HepG2 (cell line): ENCODE measurements at regions not wholly inside any gene's neighbourhood (a gene's known extent, or its start where the extent isn't known, plus 50 kb on each side); places are given as distances from the start of the nearest gene placed in this dataset.

Experiments
- ATAC-seq: fragments of 200-7000 bp; cut with Tn5 transposase; 3 replicates; pipeline ENCODE4 v1.9.1; 2020; ENCODE audit warnings: mild to moderate bottlenecking, moderate library complexity
- BruUV-seq: library from RNA; stranded (reverse); fragments of 400-500 nt; replicated peaks from 2 replicates; lab custom pipeline; 2021; lab: Mats Ljungman, UMichigan
- CTCF ChIA-PET: fragments of 300-600 bp; formaldehyde crosslinking; extraction: SDS; loops from one replicate; lab custom pipeline; 2021; ENCODE audit warnings: low total read pairs, inconsistent platforms, low intra/inter-chr PET ratio; lab: Yijun Ruan, JAX
- POLR2A ChIA-PET: fragments of 350-600 bp; sonication (Branson Sonifier 250); formaldehyde crosslinking; loops from one replicate; lab custom pipeline; 2020; ENCODE audit warnings: antibody characterized with exemption, inconsistent platforms; lab: Yijun Ruan, JAX
- DNase-seq: peaks from one replicate; pipeline ENCODE4 v3.0.0-alpha.2; 2015; ENCODE audit warnings: low spot score
- FAIRE-seq: peaks from 3 replicates; lab custom pipeline; 2011; peaks lifted over from hg19 to GRCh38; lab: Jason Lieb, UNC
- H2AFZ ChIP-seq: one replicate; pipeline ENCODE4 v1.6.1; 2011; ENCODE audit warnings: low read length, inconsistent platforms
- H3K27ac ChIP-seq: fragments of 300-600 bp; 3 replicates; pipeline ENCODE4 v1.8.0; 2011; ENCODE audit warnings: mixed run types, mild to moderate bottlenecking, mixed read lengths, low read length, inconsistent platforms; ENCODE audit not compliant: insufficient read depth; ENCODE audit errors: extremely low read length
- H3K27me3 ChIP-seq, 2 experiments: fragments of 200-600 bp in 1 of 2; 2 replicates in 1 of 2; 3 replicates in 1 of 2; pipeline versions ENCODE4 v1.6.0 to v1.8.0; 2011; ENCODE audit warnings: low read length in 2 of 2, mild to moderate bottlenecking in 2 of 2, moderate library complexity in 2 of 2, inconsistent platforms in 1 of 2; ENCODE audit not compliant: insufficient read depth in 2 of 2, control insufficient read depth in 1 of 2
- H3K36me3 ChIP-seq, 2 experiments: fragments of 200-600 bp in 1 of 2; replicated peaks in 1 of 2; 2 replicates in 1 of 2; 3 replicates in 1 of 2; pipeline versions ENCODE4 v1.5.1 to v1.8.0; 2011; ENCODE audit warnings: low read length in 2 of 2, inconsistent platforms in 1 of 2; ENCODE audit not compliant: insufficient read depth in 2 of 2, control insufficient read depth in 1 of 2
- H3K4me1 ChIP-seq: 2 replicates; pipeline ENCODE4 v1.5.1; 2012; ENCODE audit warnings: low read length, inconsistent platforms; ENCODE audit not compliant: insufficient read depth
- H3K4me2 ChIP-seq: 2 replicates; pipeline ENCODE4 v1.6.0; 2011; ENCODE audit warnings: low read depth, low read length, inconsistent platforms
- H3K4me3 ChIP-seq, 3 experiments: fragments of 200-600 bp in 1 of 3; sonication (generic), shearing (Covaris generic) in 1 of 3; replicated peaks in 1 of 3; 2 replicates each; pipeline ENCODE4 v1.5.1; 2011 to 2016; ENCODE audit warnings: low read length in 3 of 3, inconsistent platforms in 2 of 3, low read depth in 2 of 3, mild to moderate bottlenecking in 2 of 3, control low read depth in 1 of 3, mixed read lengths in 1 of 3; ENCODE audit not compliant: insufficient read depth in 1 of 3
- H3K79me2 ChIP-seq: one replicate; pipeline ENCODE4 v1.6.1; 2011; ENCODE audit warnings: low read length, inconsistent platforms; ENCODE audit not compliant: insufficient read depth
- H3K9ac ChIP-seq: 2 replicates; pipeline ENCODE4 v1.6.0; 2011; ENCODE audit warnings: mild to moderate bottlenecking, low read depth, low read length, inconsistent platforms; ENCODE audit not compliant: insufficient read depth
- H3K9me3 ChIP-seq: 2 replicates; pipeline ENCODE4 v1.5.1; 2012; ENCODE audit warnings: mild to moderate bottlenecking, low read length
- H4K20me1 ChIP-seq: 2 replicates; pipeline ENCODE4 v1.6.0; 2011; ENCODE audit warnings: inconsistent platforms, mild to moderate bottlenecking, low read length, moderate library complexity; ENCODE audit not compliant: insufficient read depth
- ATF2 ChIP-seq: sonication (generic); formaldehyde crosslinking; IDR thresholded peaks from 2 replicates; pipeline ENCODE4 v1.4.0; 2020; ENCODE audit warnings: missing genetic modification reagents
- CBFB ChIP-seq: sonication (generic); formaldehyde crosslinking; IDR thresholded peaks from 2 replicates; pipeline ENCODE4 v1.4.0; 2020; ENCODE audit warnings: missing genetic modification reagents
- CBX1 ChIP-seq: IDR thresholded peaks from one replicate; pipeline ENCODE4 v1.6.1; 2016; ENCODE audit warnings: antibody characterized with exemption, low read depth
- CREBL2 ChIP-seq: sonication (generic); formaldehyde crosslinking; IDR thresholded peaks from 2 replicates; pipeline ENCODE4 v1.8.1; 2023; ENCODE audit warnings: missing genetic modification reagents, mild to moderate bottlenecking, borderline replicate concordance
- CTCF ChIP-seq: sonication (generic); formaldehyde crosslinking; IDR thresholded peaks from 2 replicates; pipeline ENCODE4 v1.5.0; 2020; ENCODE audit warnings: mild to moderate bottlenecking, missing genetic modification reagents, moderate library complexity
- ELF1 ChIP-seq: sonication (generic); formaldehyde crosslinking; IDR thresholded peaks from 2 replicates; pipeline ENCODE4 v1.4.0; 2020; ENCODE audit warnings: missing genetic modification reagents
- ETV5 ChIP-seq: IDR thresholded peaks from 2 replicates; pipeline ENCODE4 v1.6.1; 2018; ENCODE audit warnings: missing biosample characterization, missing genetic modification reagents, inconsistent platforms, borderline replicate concordance
- FOSL1 ChIP-seq: sonication (generic); formaldehyde crosslinking; IDR thresholded peaks from 2 replicates; pipeline ENCODE4 v1.9.0; 2021; ENCODE audit warnings: missing genetic modification reagents, borderline replicate concordance
- IKZF4 ChIP-seq: sonication (generic); formaldehyde crosslinking; IDR thresholded peaks from 2 replicates; pipeline ENCODE4 v1.5.1; 2020; ENCODE audit warnings: borderline replicate concordance, mild to moderate bottlenecking, low read depth, missing genetic modification reagents; ENCODE audit errors: not compliant biosample characterization
- JUNB ChIP-seq: sonication (generic); formaldehyde crosslinking; IDR thresholded peaks from 2 replicates; pipeline ENCODE4 v1.8.0; 2022; ENCODE audit warnings: missing genetic modification reagents, mild to moderate bottlenecking, borderline replicate concordance
- MAX ChIP-seq: IDR thresholded peaks from 2 replicates; pipeline ENCODE4 v1.6.1; 2012; ENCODE audit warnings: inconsistent platforms
- NFE2L2 ChIP-seq: fragments of 150-350 bp; IDR thresholded peaks from 2 replicates; pipeline ENCODE4 v1.6.1; 2014; ENCODE audit warnings: low read length
- NONO ChIP-seq, 2 experiments: fragments of 450-650 bp in 1 of 2; sonication (generic) in 1 of 2; formaldehyde crosslinking in 1 of 2; IDR thresholded peaks in 1 of 2; conservative IDR thresholded peaks in 1 of 2; 2 replicates each; pipeline versions ENCODE4 v1.6.1 to v1.8.0; 2017 to 2022; ENCODE audit warnings: mild to moderate bottlenecking in 1 of 2, missing genetic modification reagents in 1 of 2, moderate library complexity in 1 of 2
- RARA ChIP-seq: IDR thresholded peaks from 2 replicates; pipeline ENCODE4 v1.6.1; 2016; ENCODE audit warnings: missing genetic modification reagents, missing compliant biosample characterization
- STAG1 ChIP-seq: sonication (generic); formaldehyde crosslinking; IDR thresholded peaks from 2 replicates; pipeline ENCODE4 v1.4.0; 2020; ENCODE audit warnings: missing genetic modification reagents
- TFDP1 ChIP-seq: IDR thresholded peaks from 2 replicates; pipeline ENCODE4 v1.6.1; 2016; ENCODE audit warnings: missing compliant biosample characterization, missing genetic modification reagents, borderline replicate concordance
- YY1 ChIP-seq: IDR thresholded peaks from 2 replicates; pipeline ENCODE4 v1.6.1; 2011; ENCODE audit warnings: low read length, low read depth, moderate library complexity, mild to moderate bottlenecking; ENCODE audit not compliant: insufficient read depth, insufficient replicate concordance
- ZNF205 ChIP-seq: IDR thresholded peaks from 2 replicates; pipeline ENCODE4 v1.6.1; 2018; ENCODE audit warnings: missing biosample characterization, missing genetic modification reagents
- ZNF597 ChIP-seq: sonication (generic); formaldehyde crosslinking; IDR thresholded peaks from 2 replicates; pipeline ENCODE4 v1.5.0; 2020; ENCODE audit warnings: missing genetic modification reagents
- WGBS: methylation state at CpG from one replicate; pipeline ENCODE4 v1.1.6; 2017; ENCODE audit warnings: low lambda C conversion rate; 5-methylcytosine and 5-hydroxymethylcytosine counted together
- in situ Hi-C: cut with HindIII; loops from 2 replicates; pipeline ENCODE4 v1.10.0; 2017; ENCODE audit warnings: low pct_unique_long_range_greater_than_20kb; ENCODE audit not compliant: extremely low pct_ligation_motif_present
- intact Hi-C: fragments of 100-400 bp; cut with micrococcal nuclease; formaldehyde crosslinking; loops from one replicate; pipeline ENCODE4 v1.10.0; 2022; ENCODE audit not compliant: unreplicated experiment

- TF ChIP-seq CTCF (peak; percentile 59), STAG1 (CRISPR knock-in tag) (peak; percentile 64), NONO (IDR thresholded peaks at IDR 0.05) (no peak), NONO (CRISPR knock-in tag; conservative IDR thresholded peaks at IDR 0.05) (no peak)
- TF ChIP-seq, all 625 proteins: peak for 3
These were observed 444.7 kb downstream of the HINT1 start (continued) for GRCh38 chr5:130720355-130720754.

- Histone ChIP-seq H4K20me1 (no peaks in the 10 kb centered on the region), H3K9me3 (no peaks in the 10 kb centered on the region), H3K4me1 (peaks cover 8% of the 10 kb centered on the region), H3K9ac (no peak overlapping the region), H3K79me2 (no peaks in the 10 kb centered on the region), H3K4me2 (no peak overlapping the region), H3K36me3 (no peaks in the 10 kb centered on the region), H3K27me3 (no peaks in the 10 kb centered on the region), H3K27ac (no peak overlapping the region), H2AFZ (no peak overlapping the region), H3K4me3 (no peak overlapping the region)
- TF ChIP-seq YY1 (no peak), FOSL1 (no peak), JUNB (CRISPR knock-in tag) (no peak), ELF1 (CRISPR knock-in tag) (no peak), CBX1 (no peak), IKZF4 (CRISPR knock-in tag) (no peak), RARA (CRISPR knock-in tag) (no peak), CBFB (CRISPR knock-in tag) (no peak), ZNF597 (CRISPR knock-in tag) (no peak), CREBL2 (CRISPR knock-in tag) (no peak), ZNF205 (CRISPR knock-in tag) (no peak), MAX (no peak), TFDP1 (CRISPR knock-in tag) (no peak), NFE2L2 (no peak), ETV5 (CRISPR knock-in tag) (no peak), ATF2 (CRISPR knock-in tag) (no peak)
- CTCF ChIA-PET = no interaction called here
- no peak for FAIRE-seq
- no peak for ATAC-seq
- intact Hi-C loops (no loop called here), in situ Hi-C loops (loop anchor here (25.0 kb wide), 1 partner anchor 603 kb away; no protein-coding TSS in a partner anchor)
- no TSS peak for BruUV-seq
- POLR2A ChIA-PET = no interaction called here
- no peak for DNase-seq
- 30% methylated on average over 3 of the region's 3 CpGs for WGBS
These were observed 449.5 kb downstream of the HINT1 start for GRCh38 chr5:130715541-130715940.
